ENCODE measurements at regions not wholly inside any gene's neighbourhood (a gene's known extent, or its start where the extent isn't known, plus 50 kb on each side); places are given as distances from the start of the nearest gene placed in this dataset.

GRCh38 chr18:65227970-65228369 lies 522.8 kb upstream of the CDH7 start:
- CTCF ChIA-PET, result interaction anchor here (1.1 kb wide), 1 partner anchor 8 kb away, joined by 3 read pairs; no protein-coding TSS in a partner anchor
- no peaks in the 10 kb centered on the region for H3F3A ChIP-seq (ENCODE audit: low read length, unreplicated experiment)
- no peaks in the 10 kb centered on the region for H3K27me3 ChIP-seq (ENCODE audit: low read length)
- H3K27ac ChIP-seq (ENCODE audit: low read length), result no peak overlapping the region
- DNase-seq (peak; percentile 11), ATAC-seq (no peak)
- H3K4me3 ChIP-seq (ENCODE audit: low read length), result no peak overlapping the region
- H3K4me1 ChIP-seq (ENCODE audit: insufficient read depth, low read length), result no peaks in the 10 kb centered on the region
- H3K9me3 ChIP-seq (ENCODE audit: low read length), result no peaks in the 10 kb centered on the region
- no peaks in the 10 kb centered on the region for H3K9me2 ChIP-seq (replicated peaks; ENCODE audit: low read length)
- no peaks in the 10 kb centered on the region for H3K36me3 ChIP-seq (ENCODE audit: low read depth, low read length)
- intact Hi-C loops (cut with micrococcal nuclease), result no loop called here
- no peak overlapping the region for H2AFZ ChIP-seq (ENCODE audit: low read length)
- no peaks in the 10 kb centered on the region for H4K20me1 ChIP-seq (ENCODE audit: low read length)
- TF ChIP-seq CTCF (conservative IDR thresholded peaks at IDR 0.05; ENCODE audit: low read depth, low read length) (peak; percentile 28; the same call in 1 of the 2 replicates), EZH2phosphoT487 (IDR thresholded peaks at IDR 0.05; ENCODE audit: borderline replicate concordance, low read length) (no peak)
- no TSS peak for BruUV-seq (replicated peaks)
- H3K79me2 ChIP-seq (ENCODE audit: low read length), result no peaks in the 10 kb centered on the region
- no peak overlapping the region for H3K4me2 ChIP-seq (ENCODE audit: low read length)
- H3K9ac ChIP-seq (ENCODE audit: low read length), result no peak overlapping the region
- POLR2A ChIA-PET (ENCODE audit: unreplicated experiment), result no interaction called here

- Histone ChIP-seq H3K9ac (ENCODE audit: low read length) (no peak overlapping the region), H3K36me3 (ENCODE audit: low read depth, low read length) (no peaks in the 10 kb centered on the region), H3K79me2 (ENCODE audit: low read length) (no peaks in the 10 kb centered on the region), H3K4me1 (ENCODE audit: insufficient read depth, low read length) (no peaks in the 10 kb centered on the region), H3K9me3 (ENCODE audit: low read length) (no peaks in the 10 kb centered on the region), H2AFZ (ENCODE audit: low read length) (no peak overlapping the region), H3F3A (ENCODE audit: low read length, unreplicated experiment) (no peaks in the 10 kb centered on the region), H3K9me2 (replicated peaks; ENCODE audit: low read length) (no peaks in the 10 kb centered on the region), H3K27me3 (ENCODE audit: low read length) (no peaks in the 10 kb centered on the region), H3K4me3 (ENCODE audit: low read length) (no peak overlapping the region), H3K27ac (ENCODE audit: low read length) (no peak overlapping the region), H4K20me1 (ENCODE audit: low read length) (no peaks in the 10 kb centered on the region), H3K4me2 (ENCODE audit: low read length) (no peak overlapping the region)
- ATAC-seq (no peak), DNase-seq (no peak)
- ChIA-PET POLR2A (ENCODE audit: unreplicated experiment) (no interaction called here), CTCF (no interaction called here)
- intact Hi-C loops (cut with micrococcal nuclease), result no loop called here
- BruUV-seq (replicated peaks), result no TSS peak
- no peak for TF ChIP-seq EZH2 (IDR thresholded peaks at IDR 0.05; ENCODE audit: low read length, unreplicated experiment)
- no peak for TF ChIP-seq CTCF (conservative IDR thresholded peaks at IDR 0.05; ENCODE audit: low read depth, low read length)
- no peak for TF ChIP-seq EZH2phosphoT487 (IDR thresholded peaks at IDR 0.05; ENCODE audit: borderline replicate concordance, low read length)
These were observed 529.1 kb upstream of the CDH7 start for GRCh38 chr18:65221736-65222135.

DNA sequence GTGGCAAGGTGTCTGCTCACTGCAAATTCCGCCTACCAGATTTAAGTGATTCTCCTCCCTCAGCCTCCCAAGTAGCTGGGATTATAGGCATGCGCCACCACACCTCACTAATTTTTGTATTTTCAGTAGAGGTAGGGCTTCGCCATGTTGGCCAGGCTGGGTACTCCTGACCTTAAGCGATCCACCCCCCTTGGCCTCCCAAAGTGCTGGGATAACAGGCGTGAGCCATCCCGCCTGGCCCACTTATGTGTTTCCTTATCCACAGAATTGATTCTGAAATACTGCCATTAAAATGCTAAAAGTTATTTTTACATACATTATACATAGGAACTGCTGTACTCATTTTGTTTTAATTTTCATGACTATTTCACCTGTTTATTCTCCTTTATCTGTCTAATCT lies 529.7 kb upstream of the CDH7 start:
- H3K27me3 ChIP-seq (ENCODE audit: low read length), result no peaks in the 10 kb centered on the region
- H3K9me3 ChIP-seq (ENCODE audit: low read length), result no peaks in the 10 kb centered on the region
- no peak for TF ChIP-seq EZH2phosphoT487 (IDR thresholded peaks at IDR 0.05; ENCODE audit: borderline replicate concordance, low read length)
- TF ChIP-seq EZH2 (IDR thresholded peaks at IDR 0.05; ENCODE audit: low read length, unreplicated experiment), result no peak
- H4K20me1 ChIP-seq (ENCODE audit: low read length), result no peaks in the 10 kb centered on the region
- ChIA-PET CTCF (no interaction called here), POLR2A (ENCODE audit: unreplicated experiment) (no interaction called here)
- H3K9me2 ChIP-seq (replicated peaks; ENCODE audit: low read length), result no peaks in the 10 kb centered on the region
- no peak overlapping the region for H3K4me2 ChIP-seq (ENCODE audit: low read length)
- intact Hi-C loops (cut with micrococcal nuclease), result no loop called here
- H2AFZ ChIP-seq (ENCODE audit: low read length), result no peak overlapping the region
- H3F3A ChIP-seq (ENCODE audit: low read length, unreplicated experiment), result no peaks in the 10 kb centered on the region
- H3K79me2 ChIP-seq (ENCODE audit: low read length), result no peaks in the 10 kb centered on the region
- H3K4me1 ChIP-seq (ENCODE audit: insufficient read depth, low read length), result no peaks in the 10 kb centered on the region
- H3K9ac ChIP-seq (ENCODE audit: low read length), result no peak overlapping the region
- H3K36me3 ChIP-seq (ENCODE audit: low read depth, low read length), result no peaks in the 10 kb centered on the region
- DNase-seq (no peak), ATAC-seq (no peak)
- no peak overlapping the region for H3K4me3 ChIP-seq (ENCODE audit: low read length)
- BruUV-seq (replicated peaks), result no TSS peak
- no peak overlapping the region for H3K27ac ChIP-seq (ENCODE audit: low read length)

Measured in PC-3 (cell line).